Endothelial cell of umbilical vein (primary cell): ENCODE measurements at regions not wholly inside any gene's neighbourhood (a gene's known extent, or its start where the extent isn't known, plus 50 kb on each side); places are given as distances from the start of the nearest gene placed in this dataset.

Experiments
- CTCF ChIP-seq, 2 donors: IDR thresholded peaks; 1 replicate in 1 of 2; 2 replicates in 1 of 2; pipeline ENCODE4 v1.5.1; 2011; ENCODE audit warnings: low read length in 2 of 2, mild to moderate bottlenecking in 2 of 2, moderate library complexity in 2 of 2, control low read depth in 1 of 2, inconsistent platforms in 1 of 2, low read depth in 1 of 2; ENCODE audit not compliant: insufficient read depth in 1 of 2; ENCODE audit errors: extremely low read depth in 1 of 2
- EZH2 ChIP-seq: IDR thresholded peaks from 2 replicates; pipeline ENCODE4 v1.6.1; 2012; ENCODE audit warnings: borderline replicate concordance, low read depth, mild to moderate bottlenecking, moderate library complexity, low read length, inconsistent platforms; ENCODE audit not compliant: severe bottlenecking
- FOS ChIP-seq: IDR thresholded peaks from 2 replicates; pipeline ENCODE4 v1.6.1; 2011; ENCODE audit warnings: mild to moderate bottlenecking, low read length, moderate library complexity, borderline replicate concordance; ENCODE audit not compliant: insufficient read depth
- JUN ChIP-seq: IDR thresholded peaks from 2 replicates; pipeline ENCODE4 v1.6.1; 2011; ENCODE audit warnings: borderline replicate concordance, low read depth; ENCODE audit not compliant: insufficient read length, insufficient read depth
- MYC ChIP-seq: IDR thresholded peaks from one replicate; pipeline ENCODE4 v1.6.1; 2011; ENCODE audit warnings: mild to moderate bottlenecking, low read depth, low read length
- POLR2A ChIP-seq: IDR thresholded peaks from 2 replicates; pipeline ENCODE4 v1.6.1; 2012; ENCODE audit warnings: low read depth, mild to moderate bottlenecking, control low read depth, low read length
- POLR2AphosphoS5 ChIP-seq: IDR thresholded peaks from 2 replicates; pipeline ENCODE4 v1.6.1; 2012; ENCODE audit warnings: low read depth, mild to moderate bottlenecking, control low read depth, low read length, moderate library complexity; ENCODE audit not compliant: insufficient read depth

- no peak for TF ChIP-seq CTCF (IDR thresholded peaks at IDR 0.05; ENCODE audit: extremely low read depth in 1 of 2, insufficient read depth in 1 of 2, low read depth in 1 of 2, low read length in 2 of 2)
- no peak for TF ChIP-seq FOS
- no peak for TF ChIP-seq MYC
- no peak for TF ChIP-seq JUN
- no peak for TF ChIP-seq POLR2A
- TF ChIP-seq EZH2, result no peak
- no peak for TF ChIP-seq POLR2AphosphoS5
Measured at GRCh38 chr1:56340977-56341376, 238.4 kb downstream of the PLPP3 start.
